HepG2 (cell line): ENCODE measurements at regions not wholly inside any gene's neighbourhood (a gene's known extent, or its start where the extent isn't known, plus 50 kb on each side); places are given as distances from the start of the nearest gene placed in this dataset.

Experiments
- CEBPG ChIP-seq: IDR thresholded peaks from 2 replicates; pipeline ENCODE4 v1.6.1; 2016
- MLLT10 ChIP-seq: sonication (generic); formaldehyde crosslinking; IDR thresholded peaks from 2 replicates; pipeline ENCODE4 v1.4.0; 2020; ENCODE audit warnings: missing genetic modification reagents
- POLR2AphosphoS5 ChIP-seq: IDR thresholded peaks from 2 replicates; pipeline ENCODE4 v1.6.1; 2012; ENCODE audit warnings: low read depth, low read length
- RFX5 ChIP-seq: IDR thresholded peaks from 2 replicates; pipeline ENCODE4 v1.6.1; 2011; ENCODE audit warnings: low read depth, low read length, improper control_type of control experiment
- TMF1 ChIP-seq: sonication (generic); formaldehyde crosslinking; IDR thresholded peaks from 2 replicates; pipeline ENCODE4 v1.8.1; 2022; ENCODE audit warnings: low read depth, missing genetic modification reagents
- YY1 ChIP-seq: IDR thresholded peaks from 2 replicates; pipeline ENCODE4 v1.6.1; 2011; ENCODE audit warnings: low read length, low read depth, moderate library complexity, mild to moderate bottlenecking; ENCODE audit not compliant: insufficient read depth, insufficient replicate concordance
- ZFP1 ChIP-seq: IDR thresholded peaks from 2 replicates; pipeline ENCODE4 v1.6.1; 2016
- ZNF274 ChIP-seq: sonication (generic); formaldehyde crosslinking; IDR thresholded peaks from 2 replicates; pipeline ENCODE4 v1.5.1; 2020; ENCODE audit warnings: mild to moderate bottlenecking, missing genetic modification reagents
- ZNF33A ChIP-seq: sonication (generic); formaldehyde crosslinking; IDR thresholded peaks from 2 replicates; pipeline ENCODE4 v1.5.1; 2020; ENCODE audit warnings: missing genetic modification reagents, mild to moderate bottlenecking, moderate library complexity, borderline replicate concordance
- ZNF747 ChIP-seq: sonication (generic); formaldehyde crosslinking; IDR thresholded peaks from 2 replicates; pipeline ENCODE4 v1.8.1; 2023; ENCODE audit warnings: missing genetic modification reagents, mild to moderate bottlenecking, borderline replicate concordance
- TF ChIP-seq, protein P1 (sequence below): sonication (generic); formaldehyde crosslinking; IDR thresholded peaks from 2 replicates; pipeline ENCODE4 v1.9.0; 2022; ENCODE audit warnings: low read depth, missing genetic modification reagents

DNA sequence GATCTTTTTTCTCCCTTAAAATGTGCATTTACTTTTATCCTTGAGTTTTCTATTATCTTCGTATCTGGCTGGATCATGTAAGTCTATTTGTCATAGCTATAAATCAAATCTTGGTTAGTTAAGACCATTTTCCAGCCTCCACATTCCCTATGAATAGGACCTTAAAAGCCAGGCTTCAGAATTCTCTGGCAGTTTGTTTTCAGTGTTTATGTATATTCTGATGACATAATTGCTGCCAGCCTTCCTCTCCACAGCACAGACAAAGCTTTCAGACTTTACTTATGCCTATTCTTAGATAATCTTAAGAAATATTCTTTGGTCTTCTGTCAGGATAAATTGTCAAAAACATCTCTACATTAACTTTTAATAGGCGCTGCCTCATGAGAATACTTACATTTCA, 870.8 kb upstream of the SPRY2 start:
- TF ChIP-seq ZFP1 (CRISPR knock-in tag) (no peak), ZNF274 (CRISPR knock-in tag) (no peak), RFX5 (no peak), ZNF747 (CRISPR knock-in tag) (no peak), POLR2AphosphoS5 (no peak), ZNF33A (CRISPR knock-in tag) (no peak), MLLT10 (CRISPR knock-in tag) (no peak), CEBPG (no peak), TMF1 (no peak), YY1 (no peak)
- TF ChIP-seq, protein P1, sequence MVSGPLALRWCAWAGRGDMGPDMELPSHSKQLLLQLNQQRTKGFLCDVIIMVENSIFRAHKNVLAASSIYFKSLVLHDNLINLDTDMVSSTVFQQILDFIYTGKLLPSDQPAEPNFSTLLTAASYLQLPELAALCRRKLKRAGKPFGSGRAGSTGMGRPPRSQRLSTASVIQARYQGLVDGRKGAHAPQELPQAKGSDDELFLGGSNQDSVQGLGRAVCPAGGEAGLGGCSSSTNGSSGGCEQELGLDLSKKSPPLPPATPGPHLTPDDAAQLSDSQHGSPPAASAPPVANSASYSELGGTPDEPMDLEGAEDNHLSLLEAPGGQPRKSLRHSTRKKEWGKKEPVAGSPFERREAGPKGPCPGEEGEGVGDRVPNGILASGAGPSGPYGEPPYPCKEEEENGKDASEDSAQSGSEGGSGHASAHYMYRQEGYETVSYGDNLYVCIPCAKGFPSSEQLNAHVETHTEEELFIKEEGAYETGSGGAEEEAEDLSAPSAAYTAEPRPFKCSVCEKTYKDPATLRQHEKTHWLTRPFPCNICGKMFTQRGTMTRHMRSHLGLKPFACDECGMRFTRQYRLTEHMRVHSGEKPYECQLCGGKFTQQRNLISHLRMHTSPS (CRISPR knock-in tag) = no peak
